H1 (cell line): ENCODE measurements at regions not wholly inside any gene's neighbourhood (a gene's known extent, or its start where the extent isn't known, plus 50 kb on each side); places are given as distances from the start of the nearest gene placed in this dataset.

ENCODE experiments used
- CTCF ChIA-PET: fragments of 300-600 bp; sonication (Branson Sonifier 250); formaldehyde crosslinking; loops from one replicate; lab custom pipeline; 2021; ENCODE audit not compliant: partially characterized antibody; lab: Charles Lee
- POLR2A ChIA-PET: fragments of 300-600 bp; sonication (Branson Sonifier 250); formaldehyde crosslinking; loops from one replicate; lab custom pipeline; 2021; ENCODE audit warnings: inconsistent platforms; ENCODE audit not compliant: partially characterized antibody; lab: Charles Lee
- DNase-seq, 2 experiments: peaks; one replicate each; pipeline versions ENCODE4 v3.0.0 to v3.0.0-alpha.2; 2010 to 2022; ENCODE audit warnings: low spot score in 2 of 2, low read depth in 1 of 2, mixed read lengths in 1 of 2
- FAIRE-seq: peaks from 2 replicates; lab custom pipeline; 2011; peaks lifted over from hg19 to GRCh38; lab: Jason Lieb, UNC
- H2AFZ ChIP-seq: 2 replicates; pipeline ENCODE4 v1.8.1; 2012; ENCODE audit warnings: low read length, inconsistent platforms
- H2AK5ac ChIP-seq: 2 replicates; pipeline ENCODE4 v1.6.1; 2013; ENCODE audit warnings: low read depth, low read length
- H2BK120ac ChIP-seq: replicated peaks from 2 replicates; pipeline ENCODE3; 2013; ENCODE audit warnings: low read depth, low read length, inconsistent platforms
- H2BK12ac ChIP-seq: 2 replicates; pipeline ENCODE4 v1.6.1; 2013; ENCODE audit warnings: low read depth, low read length
- H2BK15ac ChIP-seq: 2 replicates; pipeline ENCODE4 v1.6.1; 2013; ENCODE audit warnings: low read length
- H2BK20ac ChIP-seq: 2 replicates; pipeline ENCODE4 v1.6.1; 2013; ENCODE audit warnings: low read length
- H2BK5ac ChIP-seq: 2 replicates; pipeline ENCODE4 v1.6.1; 2013; ENCODE audit warnings: low read depth, low read length
- H3K14ac ChIP-seq: 2 replicates; pipeline ENCODE4 v1.6.1; 2013; ENCODE audit warnings: inconsistent platforms; ENCODE audit not compliant: insufficient read length
- H3K18ac ChIP-seq: 2 replicates; pipeline ENCODE4 v1.6.1; 2013; ENCODE audit warnings: low read length; ENCODE audit errors: extremely low read depth
- H3K23ac ChIP-seq: 2 replicates; pipeline ENCODE4 v1.6.1; 2013; ENCODE audit warnings: inconsistent platforms; ENCODE audit not compliant: insufficient read length
- H3K23me2 ChIP-seq: 2 replicates; pipeline ENCODE4 v1.6.1; 2013; ENCODE audit warnings: low read depth, low read length
- H3K27ac ChIP-seq: 2 replicates; pipeline ENCODE4 v1.6.1; 2011; ENCODE audit warnings: low read depth, low read length, inconsistent platforms
- H3K27me3 ChIP-seq, 4 experiments: replicated peaks in 1 of 4; 1 replicate in 1 of 4; 2 replicates in 3 of 4; pipeline versions ENCODE4 v1.6.1 to v1.8.1; 2011 to 2013; ENCODE audit warnings: low read length in 3 of 4, mild to moderate bottlenecking in 3 of 4, inconsistent platforms in 2 of 4, mixed read lengths in 2 of 4, moderate library complexity in 1 of 4; ENCODE audit not compliant: control insufficient read depth in 3 of 4, insufficient read depth in 3 of 4; ENCODE audit errors: extremely low read depth in 1 of 4
- H3K36me3 ChIP-seq, 4 experiments: 2 replicates each; pipeline versions ENCODE4 v1.6.1 to v1.8.1; 2011 to 2013; ENCODE audit warnings: mild to moderate bottlenecking in 4 of 4, low read length in 3 of 4, moderate library complexity in 2 of 4, control low read depth in 1 of 4, inconsistent platforms in 1 of 4; ENCODE audit not compliant: insufficient read depth in 4 of 4, control insufficient read depth in 2 of 4
- H3K4ac ChIP-seq: replicated peaks from 2 replicates; pipeline ENCODE3; 2013; ENCODE audit warnings: low read length, low read depth, mixed read lengths, inconsistent platforms; ENCODE audit not compliant: insufficient read length
- H3K4me1 ChIP-seq, 4 experiments: replicated peaks in 1 of 4; 1 replicate in 1 of 4; 2 replicates in 3 of 4; pipeline versions ENCODE4 v1.6.1 to v1.8.1; 2011 to 2013; ENCODE audit warnings: low read length in 3 of 4, inconsistent platforms in 2 of 4, mixed read lengths in 1 of 4; ENCODE audit not compliant: insufficient read depth in 4 of 4, control insufficient read depth in 3 of 4
- H3K4me2 ChIP-seq, 2 experiments: 2 replicates each; pipeline versions ENCODE4 v1.6.1 to v1.8.1; 2011 to 2013; ENCODE audit warnings: low read depth in 2 of 2, low read length in 2 of 2, control low read depth in 1 of 2, inconsistent platforms in 1 of 2, mild to moderate bottlenecking in 1 of 2; ENCODE audit not compliant: insufficient read depth in 1 of 2
- H3K4me3 ChIP-seq, 4 experiments: fragments of 200-600, 300-600 bp in 1 of 4; sonication (generic), shearing (Covaris generic), sonication (Bioruptor Twin) in 1 of 4; 2 replicates each; pipeline versions ENCODE4 v1.5.1 to v1.8.1; 2011 to 2016; ENCODE audit warnings: low read length in 4 of 4, low read depth in 3 of 4, control low read depth in 2 of 4, inconsistent platforms in 2 of 4, mild to moderate bottlenecking in 2 of 4, mixed read lengths in 1 of 4, moderate library complexity in 1 of 4; ENCODE audit not compliant: insufficient read depth in 2 of 4; ENCODE audit errors: extremely low read depth in 1 of 4
- H3K56ac ChIP-seq: replicated peaks from 2 replicates; pipeline ENCODE3; 2013; ENCODE audit warnings: low read depth, mild to moderate bottlenecking, mixed read lengths, low read length, inconsistent platforms; ENCODE audit not compliant: insufficient read length
- H3K79me1 ChIP-seq: 2 replicates; pipeline ENCODE4 v1.6.1; 2013; ENCODE audit warnings: low read depth, low read length, control low read depth
- H3K79me2 ChIP-seq, 2 experiments: 2 replicates each; pipeline versions ENCODE4 v1.6.1 to v1.8.1; 2012 to 2013; ENCODE audit warnings: low read length in 2 of 2, mild to moderate bottlenecking in 2 of 2, inconsistent platforms in 1 of 2; ENCODE audit not compliant: insufficient read depth in 2 of 2, control insufficient read depth in 1 of 2
- H3K9ac ChIP-seq, 4 experiments: replicated peaks in 1 of 4; 1 replicate in 1 of 4; 2 replicates in 3 of 4; pipeline versions ENCODE4 v1.6.1 to v1.8.1; 2011 to 2013; ENCODE audit warnings: low read depth in 3 of 4, low read length in 3 of 4, control low read depth in 2 of 4, mild to moderate bottlenecking in 2 of 4, moderate library complexity in 2 of 4, inconsistent platforms in 1 of 4; ENCODE audit errors: extremely low read depth in 1 of 4
- H3K9me3 ChIP-seq, 2 experiments: 2 replicates each; pipeline versions ENCODE4 v1.6.1 to v1.8.1; 2012 to 2013; ENCODE audit warnings: mild to moderate bottlenecking in 2 of 2, moderate library complexity in 2 of 2, control low read depth in 1 of 2, inconsistent platforms in 1 of 2, low read depth in 1 of 2, low read length in 1 of 2, mixed read lengths in 1 of 2; ENCODE audit not compliant: insufficient read depth in 2 of 2
- H4K20me1 ChIP-seq, 2 experiments: replicated peaks in 1 of 2; 2 replicates each; pipeline versions ENCODE3 to v1.8.1; 2011 to 2013; ENCODE audit warnings: inconsistent platforms in 2 of 2, low read length in 2 of 2, mild to moderate bottlenecking in 1 of 2; ENCODE audit not compliant: insufficient read depth in 2 of 2, control insufficient read depth in 1 of 2
- H4K5ac ChIP-seq: 2 replicates; pipeline ENCODE4 v1.6.1; 2013; ENCODE audit warnings: low read length, low read depth, mixed read lengths, inconsistent platforms; ENCODE audit not compliant: insufficient read length
- H4K8ac ChIP-seq: 2 replicates; pipeline ENCODE4 v1.8.0; 2013; ENCODE audit warnings: mild to moderate bottlenecking, moderate library complexity, low read length, inconsistent platforms; ENCODE audit not compliant: insufficient read depth; ENCODE audit errors: extremely low read depth
- H4K91ac ChIP-seq: replicated peaks from 2 replicates; pipeline ENCODE3; 2013; ENCODE audit warnings: low read length, mixed read lengths, inconsistent platforms; ENCODE audit not compliant: insufficient read length
- BACH1 ChIP-seq: IDR thresholded peaks from 2 replicates; pipeline ENCODE4 v1.6.1; 2012; ENCODE audit warnings: low read length, improper control_type of control experiment
- CHD1 ChIP-seq: IDR thresholded peaks from 2 replicates; pipeline ENCODE4 v1.6.1; 2012; ENCODE audit warnings: low read depth, low read length, improper control_type of control experiment
- CHD2 ChIP-seq: IDR thresholded peaks from 2 replicates; pipeline ENCODE4 v1.6.1; 2012; ENCODE audit warnings: low read length, improper control_type of control experiment
- FOSL1 ChIP-seq: IDR thresholded peaks from 2 replicates; pipeline ENCODE4 v1.6.1; 2011; ENCODE audit warnings: mild to moderate bottlenecking, low read depth, low read length, moderate library complexity; ENCODE audit not compliant: insufficient read depth
- JUND ChIP-seq: IDR thresholded peaks from 2 replicates; pipeline ENCODE4 v1.6.1; 2011; ENCODE audit warnings: mild to moderate bottlenecking, improper control_type of control experiment, low read length
- KDM1A ChIP-seq: fragments of 200-600, 300-600 bp; sonication (generic); IDR thresholded peaks from 2 replicates; pipeline ENCODE4 v1.7.1; 2016; ENCODE audit warnings: mild to moderate bottlenecking, low read length, borderline replicate concordance
- SIRT6 ChIP-seq: IDR thresholded peaks from one replicate; pipeline ENCODE4 v1.7.1; 2012; ENCODE audit warnings: low read length, inconsistent platforms
- TAF1 ChIP-seq: IDR thresholded peaks from 2 replicates; pipeline ENCODE4 v1.6.1; 2011; ENCODE audit warnings: mild to moderate bottlenecking, low read depth, low read length
- TBP ChIP-seq: IDR thresholded peaks from 2 replicates; pipeline ENCODE4 v1.6.1; 2011; ENCODE audit warnings: low read depth, low read length, improper control_type of control experiment
- TEAD4 ChIP-seq: IDR thresholded peaks from 2 replicates; pipeline ENCODE4 v1.6.1; 2012; ENCODE audit warnings: low read depth, low read length, inconsistent platforms, mixed read lengths
- WGBS, 2 experiments: shearing (Covaris generic) in 1 of 2; methylation state at CpG; one replicate each; pipeline versions ENCODE4 v1.1.6 to v1.1.7; 2013 to 2015; ENCODE audit warnings: low lambda C conversion rate in 2 of 2, mixed read lengths in 2 of 2, inconsistent platforms in 1 of 2, low coverage in 1 of 2, missing lambda C conversion rate in 1 of 2; ENCODE audit not compliant: insufficient replicate concordance in 2 of 2, insufficient coverage in 1 of 2, insufficient read length in 1 of 2; ENCODE audit errors: extremely low coverage in 1 of 2, missing lambda C conversion rate in 1 of 2; 5-methylcytosine and 5-hydroxymethylcytosine counted together
- TF ChIP-seq, protein P1 (sequence below): IDR thresholded peaks from 2 replicates; pipeline ENCODE4 v1.6.1; 2012; ENCODE audit warnings: low read length, inconsistent platforms
- TF ChIP-seq, protein P2 (sequence below): IDR thresholded peaks from 2 replicates; pipeline ENCODE4 v1.6.1; 2012; ENCODE audit warnings: inconsistent platforms
- TF ChIP-seq, protein P3 (sequence below): IDR thresholded peaks from 2 replicates; pipeline ENCODE4 v1.6.1; 2011; ENCODE audit warnings: low read depth, mild to moderate bottlenecking, low read length; ENCODE audit not compliant: insufficient read depth

DNA sequence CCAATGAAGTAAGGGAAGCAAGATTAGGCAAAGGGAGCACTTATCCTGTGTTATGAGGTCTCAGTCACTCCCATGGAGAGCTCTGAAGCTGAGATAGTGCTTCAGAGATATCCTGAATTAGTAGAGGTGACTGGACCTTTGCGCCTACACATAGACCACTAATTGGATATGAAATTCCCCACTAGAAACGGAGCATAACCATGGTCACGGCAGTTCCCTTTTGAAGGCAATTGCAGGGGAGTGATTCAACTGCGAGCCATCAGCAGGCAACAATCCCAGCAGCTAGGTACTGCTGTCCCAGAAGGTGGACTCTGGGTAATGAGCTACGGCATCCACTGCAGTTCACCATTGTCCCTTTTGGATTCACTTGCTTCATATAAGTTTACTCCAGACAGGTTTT is 267.7 kb upstream of the RASA1 start:
- ChIA-PET CTCF (interaction anchor here (0.7 to 2.5 kb wide), 5 partner anchors 12 to 1939 kb away, joined by 3 to 13 read pairs (median 4); no protein-coding TSS in a partner anchor), POLR2A (no interaction called here)
- no peak overlapping the region for H3K23ac ChIP-seq
- H2BK15ac ChIP-seq: no peak overlapping the region
- H4K5ac ChIP-seq: no peak overlapping the region
- no peak overlapping the region for H2BK120ac ChIP-seq
- H2BK12ac ChIP-seq: no peak overlapping the region
- H2AK5ac ChIP-seq: no peak overlapping the region
- DNase-seq (no peak), FAIRE-seq (peak; percentile 45)
- H4K8ac ChIP-seq: no peak overlapping the region
- no peaks in the 10 kb centered on the region for H3K36me3 ChIP-seq
- WGBS, 2 experiments: 87% methylated on average over 5 of the region's 5 CpGs; no CpG with 5 or more reads in 1 of the 2 experiments
- no peak overlapping the region for H3K14ac ChIP-seq
- H4K91ac ChIP-seq: no peak overlapping the region
- H2BK20ac ChIP-seq: no peak overlapping the region
- H3K4me1 ChIP-seq: no peaks in the 10 kb centered on the region
- no peak overlapping the region for H3K9ac ChIP-seq
- no peaks in the 10 kb centered on the region for H3K27me3 ChIP-seq
- no peak overlapping the region for H2BK5ac ChIP-seq
- no peak overlapping the region for H3K18ac ChIP-seq
- H3K4me3 ChIP-seq: no peak overlapping the region
- no peaks in the 10 kb centered on the region for H3K79me1 ChIP-seq
- H3K23me2 ChIP-seq: no peaks in the 10 kb centered on the region
- no peaks in the 10 kb centered on the region for H4K20me1 ChIP-seq
- no peak overlapping the region for H3K4ac ChIP-seq
- H3K4me2 ChIP-seq: no peak overlapping the region
- no peak overlapping the region for H3K56ac ChIP-seq
- H3K9me3 ChIP-seq: no peaks in the 10 kb centered on the region
- H3K79me2 ChIP-seq: no peaks in the 10 kb centered on the region
- no peak overlapping the region for H2AFZ ChIP-seq
- H3K27ac ChIP-seq: no peak overlapping the region
- TF ChIP-seq JUND (no peak), TBP (no peak), BACH1 (no peak), TAF1 (no peak), TEAD4 (no peak), CHD1 (no peak), CHD2 (no peak), KDM1A (no peak), SIRT6 (no peak), FOSL1 (no peak)
- TF ChIP-seq, protein P1, sequence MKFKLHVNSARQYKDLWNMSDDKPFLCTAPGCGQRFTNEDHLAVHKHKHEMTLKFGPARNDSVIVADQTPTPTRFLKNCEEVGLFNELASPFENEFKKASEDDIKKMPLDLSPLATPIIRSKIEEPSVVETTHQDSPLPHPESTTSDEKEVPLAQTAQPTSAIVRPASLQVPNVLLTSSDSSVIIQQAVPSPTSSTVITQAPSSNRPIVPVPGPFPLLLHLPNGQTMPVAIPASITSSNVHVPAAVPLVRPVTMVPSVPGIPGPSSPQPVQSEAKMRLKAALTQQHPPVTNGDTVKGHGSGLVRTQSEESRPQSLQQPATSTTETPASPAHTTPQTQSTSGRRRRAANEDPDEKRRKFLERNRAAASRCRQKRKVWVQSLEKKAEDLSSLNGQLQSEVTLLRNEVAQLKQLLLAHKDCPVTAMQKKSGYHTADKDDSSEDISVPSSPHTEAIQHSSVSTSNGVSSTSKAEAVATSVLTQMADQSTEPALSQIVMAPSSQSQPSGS: no peak
- TF ChIP-seq, protein P2, sequence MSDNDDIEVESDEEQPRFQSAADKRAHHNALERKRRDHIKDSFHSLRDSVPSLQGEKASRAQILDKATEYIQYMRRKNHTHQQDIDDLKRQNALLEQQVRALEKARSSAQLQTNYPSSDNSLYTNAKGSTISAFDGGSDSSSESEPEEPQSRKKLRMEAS: no peak
- TF ChIP-seq, protein P3, sequence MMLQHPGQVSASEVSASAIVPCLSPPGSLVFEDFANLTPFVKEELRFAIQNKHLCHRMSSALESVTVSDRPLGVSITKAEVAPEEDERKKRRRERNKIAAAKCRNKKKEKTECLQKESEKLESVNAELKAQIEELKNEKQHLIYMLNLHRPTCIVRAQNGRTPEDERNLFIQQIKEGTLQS: no peak
